Activated T-cell treated with anti-CD3 and anti-CD28 coated beads for 48 hours (primary cell): ENCODE measurements at regions not wholly inside any gene's neighbourhood (a gene's known extent, or its start where the extent isn't known, plus 50 kb on each side); places are given as distances from the start of the nearest gene placed in this dataset.

ENCODE experiments used
- DNase-seq: peaks from one replicate; pipeline ENCODE4 v3.0.0-alpha.2; 2020; ENCODE audit warnings: low read depth

GRCh38 chr10:128814024-128814423 is 653.0 kb upstream of the MGMT start:
- no peak for DNase-seq

GRCh38 chr10:128814782-128815181 is 652.3 kb upstream of the MGMT start:
- DNase-seq = no peak

DNA sequence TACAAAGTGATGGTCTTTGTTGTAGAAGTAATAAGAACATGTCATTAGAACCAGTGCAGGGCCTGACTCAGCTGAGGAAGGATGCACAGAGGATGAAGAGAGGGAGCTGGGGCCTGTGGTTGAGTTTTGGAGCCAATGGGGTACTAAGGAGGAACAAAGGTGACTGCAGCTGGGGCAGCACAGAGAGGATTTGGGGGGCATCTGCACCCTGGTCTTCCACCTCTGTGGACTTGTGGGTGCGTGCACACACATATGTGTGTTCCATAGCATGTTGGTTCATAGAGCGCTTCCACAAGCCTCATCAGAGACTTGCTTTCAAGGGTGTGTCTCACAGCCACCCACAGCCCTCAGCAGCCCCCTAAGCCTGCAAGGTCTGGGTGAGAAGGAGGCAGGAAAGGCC is 650.3 kb upstream of the MGMT start:
- DNase-seq = no peak

DNA sequence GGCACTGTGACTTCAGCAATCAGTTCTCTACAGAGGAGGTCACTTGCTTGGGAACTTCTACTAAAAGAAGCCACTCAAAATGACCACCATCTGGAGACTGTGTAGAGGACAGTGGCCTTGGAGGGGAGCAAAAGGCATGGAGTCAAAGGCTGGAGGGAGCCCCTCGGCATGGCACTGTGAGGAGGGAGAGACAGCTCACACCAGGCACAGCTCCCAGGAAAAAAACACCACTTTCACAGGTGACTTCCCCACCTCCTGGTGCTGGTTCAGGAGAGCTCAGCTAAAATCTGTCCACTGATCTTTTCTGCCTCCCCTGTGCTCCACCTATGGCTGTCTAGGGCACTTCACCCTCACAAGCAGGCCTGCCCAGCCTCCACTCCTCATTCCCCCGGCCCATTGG is 649.4 kb upstream of the MGMT start:
- no peak for DNase-seq

- DNase-seq = no peak
Observed at GRCh38 chr10:128820663-128821062, 646.4 kb upstream of the MGMT start.

GRCh38 chr10:128823201-128823600 is 643.8 kb upstream of the MGMT start:
- DNase-seq = no peak

- DNase-seq = no peak
Observed at GRCh38 chr10:128825626-128826025, 641.4 kb upstream of the MGMT start.

- no peak for DNase-seq
Observed at GRCh38 chr10:128833671-128834070, 633.4 kb upstream of the MGMT start.

DNA sequence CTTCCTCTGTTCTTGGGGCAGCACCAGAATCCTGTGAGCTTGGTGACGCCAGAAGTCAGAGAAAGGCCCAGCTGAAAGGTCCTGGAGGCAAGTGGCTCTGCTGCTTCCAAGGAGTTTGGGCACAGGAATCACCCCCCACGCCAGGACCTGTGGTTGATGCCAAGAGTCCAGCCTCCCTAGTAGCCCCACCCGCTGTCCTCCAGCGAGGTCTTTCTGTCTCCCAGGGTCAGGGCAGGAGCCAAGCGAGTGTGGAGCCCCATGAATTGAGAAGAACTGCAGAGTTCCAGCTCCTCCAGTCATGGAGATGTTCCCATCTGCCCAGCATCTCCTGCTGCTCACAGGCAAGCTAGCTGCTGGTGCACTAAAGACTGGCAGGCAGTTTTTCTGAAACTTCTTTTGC is 631.7 kb upstream of the MGMT start:
- DNase-seq = no peak

- no peak for DNase-seq
Observed at GRCh38 chr10:128837478-128837877, 629.6 kb upstream of the MGMT start.

- no peak for DNase-seq
Observed at GRCh38 chr10:128839134-128839533, 627.9 kb upstream of the MGMT start.

GRCh38 chr10:128839701-128840100 is 627.3 kb upstream of the MGMT start:
- no peak for DNase-seq

DNA sequence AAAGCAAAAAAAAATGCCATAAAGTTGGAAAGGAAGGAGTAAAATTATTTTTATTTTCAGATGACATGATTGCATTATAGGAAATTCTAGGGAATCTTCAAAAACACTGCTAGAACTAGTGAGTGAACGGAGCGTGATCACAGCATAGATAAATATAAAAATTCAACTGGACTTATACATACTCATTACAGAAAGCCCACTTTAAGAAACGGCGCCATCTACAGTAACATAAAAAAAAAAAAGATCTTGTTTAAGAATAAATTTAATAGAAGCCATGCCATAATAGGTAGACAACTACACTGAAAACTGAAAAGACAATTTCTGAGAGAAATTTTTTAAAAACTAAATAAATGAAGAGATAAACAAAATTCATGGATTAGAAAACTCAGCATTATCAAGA is 623.1 kb upstream of the MGMT start:
- no peak for DNase-seq

GRCh38 chr10:128846927-128847326 is 620.1 kb upstream of the MGMT start:
- DNase-seq = no peak

DNA sequence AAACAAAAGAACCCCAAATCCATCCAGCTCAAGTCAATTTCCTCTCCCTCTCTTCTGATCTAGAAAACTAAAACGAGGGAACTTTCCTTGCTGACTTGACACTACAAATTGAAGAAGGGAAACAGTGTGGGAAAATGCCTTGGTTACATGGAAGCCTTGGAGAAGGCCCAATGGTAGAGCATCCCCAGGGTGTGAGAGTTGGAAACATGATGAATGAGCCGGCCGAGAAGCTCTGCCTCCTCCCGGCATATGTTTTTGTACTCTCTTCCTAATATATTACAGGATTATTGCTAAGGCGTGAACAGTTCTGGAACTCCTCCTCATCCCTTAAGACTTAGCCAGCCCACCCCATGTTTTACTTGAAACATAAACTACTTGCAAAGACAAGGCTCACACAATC is 618.2 kb upstream of the MGMT start:
- no peak for DNase-seq

DNA sequence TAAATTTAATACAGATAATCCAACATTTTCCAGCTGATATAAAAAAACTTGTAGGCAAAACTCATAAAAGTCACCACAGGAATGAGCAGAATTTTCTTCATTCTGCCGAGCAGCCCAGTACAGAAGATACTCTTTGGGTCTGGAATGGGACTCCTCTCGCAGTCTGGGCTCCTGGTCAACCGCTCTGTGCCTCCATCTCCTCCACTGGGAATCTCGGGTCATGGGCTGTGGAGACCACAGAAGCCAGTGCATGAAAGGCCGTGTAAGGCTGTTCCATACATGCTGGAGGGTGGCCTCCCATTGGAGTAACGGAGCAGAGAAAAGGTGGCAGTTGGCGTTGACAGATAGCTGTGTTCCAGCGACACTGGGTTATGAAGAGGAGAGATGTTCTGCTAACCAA is 616.4 kb upstream of the MGMT start:
- DNase-seq = no peak

GRCh38 chr10:128851281-128851680 is 615.8 kb upstream of the MGMT start:
- no peak for DNase-seq

DNA sequence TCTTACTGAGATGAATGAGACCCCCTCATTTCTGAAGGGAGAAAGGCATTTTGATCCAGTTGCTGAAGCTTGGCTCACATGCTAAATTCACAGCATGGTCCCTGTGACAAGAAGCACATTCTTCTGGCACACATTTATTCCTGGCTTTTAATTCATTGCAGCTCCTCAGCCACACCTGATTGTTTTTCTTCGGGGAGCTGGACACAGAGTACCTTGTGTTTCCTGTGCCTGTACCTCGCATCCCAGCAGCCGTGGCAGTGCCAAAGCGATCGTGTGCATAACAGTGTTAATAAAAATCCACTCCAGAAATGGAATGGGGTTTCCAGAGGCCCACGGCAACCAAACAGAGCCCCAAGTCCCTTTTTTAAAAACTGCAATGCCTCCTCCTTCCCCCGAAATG is 615.3 kb upstream of the MGMT start:
- no peak for DNase-seq

- DNase-seq = no peak
Observed at GRCh38 chr10:128852449-128852848, 614.6 kb upstream of the MGMT start.

- no peak for DNase-seq
Observed at GRCh38 chr10:128852902-128853301, 614.1 kb upstream of the MGMT start.

GRCh38 chr10:128853537-128853936 is 613.5 kb upstream of the MGMT start:
- DNase-seq = no peak

GRCh38 chr10:128854204-128854603 is 612.8 kb upstream of the MGMT start:
- DNase-seq = no peak

DNA sequence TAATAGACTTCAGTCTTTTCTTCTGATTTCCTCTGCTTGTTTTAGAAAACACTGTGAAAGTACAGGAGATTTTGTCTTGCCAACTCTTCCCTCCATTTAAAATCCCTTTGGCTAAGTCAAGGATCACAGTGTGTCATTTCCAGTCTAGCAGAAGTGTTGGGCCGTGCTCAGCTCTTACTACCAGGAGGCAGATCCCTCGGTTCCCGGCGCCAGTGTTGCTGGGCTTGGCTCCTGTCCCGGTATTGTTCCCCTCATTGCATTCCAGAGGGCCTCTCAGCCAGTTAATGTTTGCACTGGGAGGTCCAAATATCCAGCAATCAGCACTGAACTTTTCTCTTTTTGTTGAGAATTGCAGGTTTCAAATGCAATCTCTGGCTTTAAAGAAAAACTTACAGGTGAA is 612.1 kb upstream of the MGMT start:
- DNase-seq = no peak

DNA sequence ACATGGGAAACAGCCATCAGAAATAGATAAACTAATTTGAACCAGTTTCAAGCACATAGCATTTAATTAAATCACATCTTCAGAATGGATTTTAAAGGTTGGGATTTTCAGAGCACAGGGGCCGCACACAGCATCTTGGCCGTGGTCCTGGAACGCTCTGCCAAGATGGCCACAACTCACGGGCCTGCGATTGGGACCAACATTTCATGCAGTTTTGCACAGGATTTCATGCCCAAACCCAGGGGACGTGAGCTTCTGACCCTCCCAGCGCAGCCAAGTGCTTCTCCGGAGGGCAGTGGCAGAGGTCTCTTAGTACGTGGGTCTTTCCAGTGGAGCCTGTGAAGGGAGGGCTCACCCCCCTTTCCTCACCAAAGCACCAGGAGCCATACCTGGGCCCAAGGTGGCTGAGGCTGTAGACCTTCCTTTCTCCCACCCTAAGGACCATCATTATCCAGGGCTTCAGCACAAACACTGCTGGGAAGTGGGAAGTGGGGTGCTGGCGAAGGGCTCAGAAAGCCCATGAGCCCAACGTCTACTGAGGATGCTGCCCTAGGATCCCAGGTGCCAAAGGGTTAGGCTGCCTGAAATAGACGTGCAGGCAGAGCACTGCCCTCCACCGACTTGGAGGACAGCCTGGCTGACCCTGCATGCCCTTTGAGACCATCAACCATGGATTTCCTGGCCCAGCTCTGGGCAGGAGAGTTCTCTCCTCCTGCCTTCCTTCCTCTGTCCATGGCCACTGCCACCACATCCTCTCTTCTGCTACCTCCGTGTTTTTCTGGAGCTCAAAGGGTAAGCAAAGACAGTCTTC is 611.2 kb upstream of the MGMT start:
- DNase-seq = no peak
